ENCODE measurements at regions not wholly inside any gene's neighbourhood (a gene's known extent, or its start where the extent isn't known, plus 50 kb on each side); places are given as distances from the start of the nearest gene placed in this dataset.

DNA sequence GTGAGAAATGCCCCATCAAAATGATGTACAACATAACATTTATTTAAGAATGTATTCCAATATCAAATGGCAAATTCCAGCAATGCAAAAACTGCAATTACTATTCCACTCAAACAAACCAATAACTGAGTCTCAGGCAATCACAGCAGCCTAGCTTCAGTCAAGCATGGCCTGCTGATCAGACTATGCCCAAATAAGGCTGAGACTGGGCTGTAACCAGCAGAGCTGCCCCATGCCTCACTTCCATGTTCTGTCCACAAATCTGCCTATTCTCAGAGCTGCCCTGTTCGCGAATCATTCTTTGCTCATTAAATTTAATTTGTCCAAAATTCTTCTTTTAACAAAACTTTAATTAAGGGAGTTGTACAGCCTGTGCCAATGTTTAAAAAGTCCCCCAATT, 155.4 kb downstream of the FNDC1 start:
- no peak for ATAC-seq
- no peak for DNase-seq
- Mint-ChIP-seq H3K27me3 (peaks cover 6% of the 10 kb centered on the region), H3K4me3 (no peak overlapping the region), H3K36me3 (ENCODE audit: low read depth) (no peaks in the 10 kb centered on the region), H3K9me3 (ENCODE audit: low read depth) (no peaks in the 10 kb centered on the region), H3K4me1 (no peaks in the 10 kb centered on the region), H3K27ac (no peak overlapping the region)
- ChIA-PET POLR2A (no interaction called here), CTCF (no interaction called here)
- intact Hi-C loops (cut with DNase I, micrococcal nuclease), result no loop called here
